NCI-H1092 (cell line): ENCODE measurements at regions not wholly inside any gene's neighbourhood (a gene's known extent, or its start where the extent isn't known, plus 50 kb on each side); places are given as distances from the start of the nearest gene placed in this dataset.

Experiments
- DNase-seq: peaks from one replicate; lab custom pipeline; 2025; lab: John Stamatoyannopoulos, UW

- DNase-seq, result peak; percentile 83
These were observed 348.6 kb downstream of the ANKRD7 start for GRCh38 chr7:118573085-118573484.

GRCh38 chr7:118575393-118575948 is 351.0 kb downstream of the ANKRD7 start:
- no peak for DNase-seq

GRCh38 chr7:118580743-118581382 is 356.4 kb downstream of the ANKRD7 start:
- DNase-seq, result no peak

GRCh38 chr7:118583641-118584040 is 359.1 kb downstream of the ANKRD7 start:
- peak; percentile 41 for DNase-seq

DNA sequence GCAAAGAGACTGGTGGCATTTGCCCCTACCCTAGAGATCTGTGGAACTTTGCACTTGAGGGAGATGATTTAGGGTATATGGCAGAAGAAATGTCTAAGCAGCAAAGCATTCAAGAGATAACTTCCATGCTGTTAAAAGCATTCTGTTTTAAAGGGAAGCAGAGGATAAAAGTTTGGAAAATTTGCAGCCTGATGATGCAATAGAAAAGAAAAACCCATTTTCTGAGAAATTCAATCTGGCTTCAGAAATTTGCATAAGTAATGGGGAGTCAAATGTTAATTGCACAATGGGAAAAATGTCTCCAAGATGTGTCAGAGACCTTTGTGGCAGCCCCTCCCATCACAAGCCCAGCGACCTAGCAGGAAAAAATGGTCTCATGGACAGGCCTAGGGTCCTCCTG is 361.7 kb downstream of the ANKRD7 start:
- DNase-seq, result no peak

- peak; percentile 28 for DNase-seq
These were observed 365.6 kb downstream of the ANKRD7 start for GRCh38 chr7:118590107-118590506.

GRCh38 chr7:118602090-118602489 is 377.6 kb downstream of the ANKRD7 start:
- no peak for DNase-seq

GRCh38 chr7:118606602-118607001 is 382.1 kb downstream of the ANKRD7 start:
- DNase-seq, result no peak

- no peak for DNase-seq
These were observed 384.7 kb downstream of the ANKRD7 start for GRCh38 chr7:118609207-118609606.

GRCh38 chr7:118615681-118616080 is 391.2 kb downstream of the ANKRD7 start:
- no peak for DNase-seq

DNA sequence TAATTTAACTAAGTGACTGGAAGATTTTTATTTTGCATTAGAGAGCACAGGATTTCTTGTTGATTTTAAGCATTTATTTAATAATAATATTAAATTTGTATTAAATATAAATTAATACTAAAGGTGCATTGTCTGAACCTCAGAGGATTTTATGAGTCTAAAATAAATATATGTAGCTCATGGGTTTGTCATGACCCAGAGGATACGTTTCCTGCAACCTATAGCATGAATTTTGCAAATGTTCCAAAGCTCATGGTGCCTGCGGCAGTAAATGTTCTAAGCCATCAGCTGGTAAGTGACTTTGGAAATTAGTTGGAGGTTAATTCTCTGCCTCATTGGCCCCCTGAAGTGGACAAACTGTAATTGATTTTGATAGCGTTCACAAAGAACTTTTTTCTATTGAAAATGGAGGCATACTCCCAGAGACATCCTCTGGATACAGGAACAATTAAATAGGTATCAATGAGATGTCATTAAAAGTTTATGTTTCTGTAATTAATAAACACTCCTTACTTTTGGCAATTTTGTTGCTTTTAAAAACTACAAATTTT is 397.4 kb downstream of the ANKRD7 start:
- DNase-seq, result no peak

DNA sequence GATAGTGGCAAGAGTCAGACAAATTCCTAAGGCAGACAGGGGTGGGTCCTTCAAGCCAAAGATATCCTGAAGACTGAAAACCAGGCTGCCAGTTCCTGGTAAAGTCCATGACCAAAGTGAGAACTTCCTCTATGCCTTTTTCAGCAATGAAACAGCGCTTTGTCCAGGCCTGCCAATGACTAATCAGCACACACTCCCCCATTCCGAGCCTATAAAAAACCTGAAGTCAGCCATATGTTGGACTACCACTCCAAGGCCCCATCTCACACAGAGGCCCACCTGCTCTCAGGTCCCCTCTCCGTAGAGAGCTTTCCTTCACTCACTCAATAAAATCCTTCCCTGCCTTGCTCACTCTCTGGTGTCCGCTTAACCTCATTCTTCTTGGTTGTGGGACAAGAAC is 402.2 kb downstream of the ANKRD7 start:
- DNase-seq, result no peak

GRCh38 chr7:118627467-118627866 is 403.0 kb downstream of the ANKRD7 start:
- no peak for DNase-seq

- no peak for DNase-seq
These were observed 405.5 kb downstream of the ANKRD7 start for GRCh38 chr7:118629898-118630438.

DNA sequence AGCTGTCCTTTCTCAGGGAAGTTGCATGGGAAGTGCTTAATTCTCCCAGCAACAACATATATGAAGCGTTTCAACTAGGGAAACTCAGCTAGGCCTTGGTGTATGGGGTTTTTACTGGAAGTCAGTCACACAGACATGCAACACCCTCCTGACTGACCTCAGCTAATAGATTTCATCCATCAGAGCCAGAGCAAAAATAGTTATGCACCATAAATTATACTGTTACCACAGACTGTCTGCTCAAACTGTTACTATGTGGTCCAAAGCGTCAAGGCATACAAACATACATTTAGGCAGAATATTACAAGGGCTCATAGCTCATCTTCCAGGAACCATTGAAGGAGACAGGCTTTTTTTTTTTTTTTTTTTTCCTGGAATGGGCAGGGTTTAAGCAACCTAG is 417.9 kb downstream of the ANKRD7 start:
- DNase-seq, result no peak

DNA sequence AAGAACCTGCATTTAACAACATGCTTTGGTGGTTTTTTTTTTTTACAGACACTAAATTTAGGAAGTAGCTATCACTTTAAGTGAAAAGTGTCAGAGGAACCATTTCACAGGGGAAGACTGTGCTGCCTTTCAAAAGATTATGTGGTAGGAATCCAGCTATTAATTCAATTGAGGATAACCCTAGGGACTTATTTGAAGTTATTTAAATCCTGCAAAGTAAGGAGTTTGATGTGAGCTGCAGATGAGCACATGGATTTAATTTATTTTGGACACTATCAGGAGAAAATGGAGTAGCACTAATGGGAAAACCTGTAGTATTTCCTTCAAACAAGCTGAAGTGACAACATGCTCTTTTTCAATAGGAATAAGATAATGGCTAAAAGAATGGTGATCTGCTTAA is 419.8 kb downstream of the ANKRD7 start:
- DNase-seq, result no peak

GRCh38 chr7:118648002-118648401 is 423.5 kb downstream of the ANKRD7 start:
- DNase-seq, result no peak

DNA sequence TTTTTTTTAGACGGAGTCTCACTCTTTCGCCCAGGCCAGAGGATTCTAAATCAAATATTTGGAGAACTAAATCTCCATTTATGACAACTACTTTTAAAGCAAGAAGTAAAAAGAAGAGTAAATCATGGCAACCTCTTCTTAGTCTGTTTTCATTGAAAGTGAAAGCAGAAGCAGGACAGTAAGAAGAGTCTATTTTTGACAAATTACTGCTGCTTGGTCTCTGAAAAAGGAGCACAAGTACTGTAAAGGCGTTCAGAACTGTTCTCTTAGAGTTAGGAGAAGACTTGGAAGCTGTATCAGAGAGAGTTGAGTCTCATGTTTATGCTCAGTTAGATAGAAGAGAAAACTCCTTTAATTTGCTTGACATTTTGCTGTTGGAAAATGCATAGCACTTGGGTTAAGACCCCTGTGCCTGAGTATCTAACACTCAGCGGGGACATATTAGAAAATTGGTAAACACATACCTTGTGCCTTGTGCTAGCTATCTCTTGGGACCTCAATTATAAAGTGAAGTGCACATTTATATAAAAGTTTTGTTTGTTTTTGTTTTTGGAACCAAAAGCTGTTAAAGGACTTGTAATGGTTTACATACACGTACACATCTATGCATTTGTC is 433.0 kb downstream of the ANKRD7 start:
- DNase-seq, result no peak

DNA sequence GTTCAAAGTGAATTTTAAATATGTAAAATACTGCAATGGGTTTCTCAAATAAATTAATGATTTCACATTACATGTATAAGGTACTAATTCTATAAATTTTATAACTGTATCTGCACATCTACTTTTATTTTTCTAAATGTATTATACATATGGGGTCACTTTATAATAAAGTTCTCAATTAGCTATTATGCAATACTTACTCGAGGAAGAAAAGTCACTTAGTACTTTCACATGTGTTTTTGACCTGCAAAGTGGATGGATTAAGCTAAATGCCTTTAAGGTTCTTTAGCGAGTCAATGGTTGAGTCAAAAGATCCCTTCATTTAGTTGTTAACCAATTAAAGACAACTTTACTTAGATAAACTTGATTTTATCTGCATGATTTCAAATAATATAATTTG is 437.8 kb downstream of the ANKRD7 start:
- DNase-seq, result no peak

DNA sequence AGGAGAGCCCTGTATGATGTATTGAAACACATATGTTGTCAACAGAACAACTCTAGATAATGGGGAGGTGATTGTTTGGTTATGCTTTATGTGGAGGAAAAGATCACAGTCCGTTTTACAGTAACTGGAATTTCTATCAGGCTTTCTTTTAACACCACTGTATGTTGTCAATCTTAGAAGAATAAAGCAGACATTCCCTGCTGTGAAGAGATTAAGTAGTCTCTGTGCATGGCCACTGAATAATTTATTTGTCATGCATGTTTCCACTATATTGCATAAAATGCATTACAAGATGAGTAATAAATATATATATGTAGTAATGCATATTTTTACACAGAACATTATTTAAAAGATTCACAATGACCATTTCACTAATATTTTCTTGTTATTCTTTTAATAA is 440.0 kb downstream of the ANKRD7 start:
- no peak for DNase-seq

DNA sequence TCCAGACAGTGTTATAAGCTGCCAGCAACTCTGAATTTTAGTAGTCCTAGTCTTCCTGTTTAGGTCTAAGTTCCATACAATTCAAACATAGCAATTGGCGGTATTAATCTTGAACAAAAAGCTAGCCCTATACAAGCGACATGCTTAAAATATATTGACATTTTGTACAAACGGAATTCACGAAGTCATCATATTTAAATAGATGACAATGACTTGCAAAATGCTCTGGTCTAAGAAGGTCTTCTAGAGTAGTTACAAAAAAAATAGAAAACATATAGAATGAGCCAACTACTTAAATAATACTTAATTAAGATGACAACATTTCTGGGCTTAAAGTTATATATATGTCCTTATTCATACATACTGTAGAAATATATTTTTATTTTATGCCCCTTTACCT is 446.6 kb downstream of the ANKRD7 start:
- no peak for DNase-seq

DNA sequence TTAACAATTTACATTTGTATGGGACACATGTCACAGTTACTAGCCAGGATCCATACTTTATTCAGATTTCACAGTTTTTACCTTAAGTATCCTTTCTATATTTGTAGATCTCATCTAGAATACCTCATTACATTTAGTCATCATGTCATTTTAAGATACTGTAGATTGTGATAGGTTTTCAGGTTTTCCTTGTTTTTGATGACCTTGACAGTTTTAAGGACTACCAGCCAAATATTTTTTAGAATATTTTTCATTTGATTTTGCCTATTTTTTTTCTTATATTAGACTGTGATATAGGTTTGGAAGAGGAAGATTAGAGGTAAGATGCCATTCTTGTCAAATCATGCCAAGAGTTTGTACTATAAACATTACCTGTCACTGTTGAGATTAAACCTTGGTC is 460.3 kb downstream of the ANKRD7 start:
- no peak for DNase-seq

- no peak for DNase-seq
These were observed 464.9 kb downstream of the ANKRD7 start for GRCh38 chr7:118689403-118689802.
